Endothelial cell of umbilical vein (primary cell): ENCODE measurements at regions not wholly inside any gene's neighbourhood (a gene's known extent, or its start where the extent isn't known, plus 50 kb on each side); places are given as distances from the start of the nearest gene placed in this dataset.

Experiments
- BruUV-seq: library from RNA; stranded (reverse); fragments of 400-500 nt; replicated peaks from 2 replicates; lab custom pipeline; 2021; lab: Mats Ljungman, UMichigan
- CTCF ChIA-PET: fragments of 300-600, 350-600 bp; sonication (Branson Sonifier 250); formaldehyde crosslinking; loops from one replicate; lab custom pipeline; 2021; ENCODE audit warnings: antibody characterized with exemption, inconsistent platforms; lab: Charles Lee
- POLR2A ChIA-PET: fragments of 300-600, 350-600 bp; sonication (Branson Sonifier 250); formaldehyde crosslinking; loops from one replicate; lab custom pipeline; 2021; ENCODE audit warnings: antibody characterized with exemption, inconsistent platforms; lab: Charles Lee
- DNase-seq: peaks from one replicate; pipeline ENCODE4 v3.0.0-alpha.2; 2011; ENCODE audit warnings: low read depth, low spot score
- FAIRE-seq: peaks from 2 replicates; lab custom pipeline; 2011; peaks lifted over from hg19 to GRCh38; lab: Jason Lieb, UNC
- H2AFZ ChIP-seq: 2 replicates; pipeline ENCODE4 v1.6.0; 2012; ENCODE audit warnings: low read depth, low read length, control low read depth, inconsistent platforms
- H3K27ac ChIP-seq: 2 replicates; pipeline ENCODE4 v1.5.1; 2011; ENCODE audit warnings: low read depth, mild to moderate bottlenecking, control low read depth, low read length, moderate library complexity; ENCODE audit not compliant: insufficient read depth
- H3K27me3 ChIP-seq, 2 experiments: 2 replicates each; pipeline versions ENCODE4 v1.6.0 to v1.6.1; 2011; ENCODE audit warnings: low read length in 2 of 2, mixed read lengths in 1 of 2; ENCODE audit not compliant: control insufficient read depth in 2 of 2, insufficient read depth in 2 of 2
- H3K36me3 ChIP-seq, 2 experiments: 2 replicates in 1 of 2; 3 replicates in 1 of 2; pipeline ENCODE4 v1.5.1; 2011; ENCODE audit warnings: low read length in 2 of 2, mild to moderate bottlenecking in 1 of 2, moderate library complexity in 1 of 2; ENCODE audit not compliant: control insufficient read depth in 2 of 2, insufficient read depth in 2 of 2; ENCODE audit errors: extremely low read depth in 1 of 2
- H3K4me1 ChIP-seq: 3 replicates; pipeline ENCODE4 v1.5.1; 2011; ENCODE audit warnings: mild to moderate bottlenecking, low read length; ENCODE audit not compliant: control insufficient read depth, insufficient read depth; ENCODE audit errors: extremely low read depth
- H3K4me2 ChIP-seq: 2 replicates; pipeline ENCODE4 v1.6.1; 2011; ENCODE audit warnings: low read length, control low read depth, mixed read lengths; ENCODE audit not compliant: insufficient read depth
- H3K4me3 ChIP-seq, 3 experiments: fragments of 200-600 bp in 1 of 3; sonication (generic), shearing (Covaris generic) in 1 of 3; replicated peaks in 1 of 3; 2 replicates each; pipeline ENCODE4 v1.5.1; 2011 to 2016; ENCODE audit warnings: control low read depth in 3 of 3, low read length in 3 of 3, mild to moderate bottlenecking in 2 of 3, inconsistent platforms in 1 of 3, low read depth in 1 of 3, moderate library complexity in 1 of 3; ENCODE audit not compliant: insufficient read depth in 1 of 3
- H3K79me2 ChIP-seq: 2 replicates; pipeline ENCODE4 v1.6.0; 2012; ENCODE audit warnings: low read length, inconsistent platforms; ENCODE audit not compliant: control insufficient read depth, insufficient read depth
- H3K9ac ChIP-seq: replicated peaks from 2 replicates; pipeline ENCODE3; 2011; ENCODE audit warnings: low read length, control low read depth; ENCODE audit not compliant: insufficient read depth; ENCODE audit errors: extremely low read depth
- H3K9me1 ChIP-seq: replicated peaks from 3 replicates; pipeline ENCODE4 v1.6.0; 2011; ENCODE audit warnings: mild to moderate bottlenecking, low read length; ENCODE audit not compliant: control insufficient read depth, insufficient read depth; ENCODE audit errors: extremely low read depth
- H3K9me3 ChIP-seq: replicated peaks from 2 replicates; pipeline ENCODE4 v1.5.1; 2012; ENCODE audit warnings: low read length, inconsistent platforms; ENCODE audit not compliant: control insufficient read depth, insufficient read depth
- H4K20me1 ChIP-seq: replicated peaks from 2 replicates; pipeline ENCODE3; 2011; ENCODE audit warnings: mild to moderate bottlenecking, low read length; ENCODE audit not compliant: control insufficient read depth, insufficient read depth; ENCODE audit errors: extremely low read depth
- EZH2 ChIP-seq: IDR thresholded peaks from 2 replicates; pipeline ENCODE4 v1.6.1; 2012; ENCODE audit warnings: borderline replicate concordance, low read depth, mild to moderate bottlenecking, moderate library complexity, low read length, inconsistent platforms; ENCODE audit not compliant: severe bottlenecking
- FOS ChIP-seq: IDR thresholded peaks from 2 replicates; pipeline ENCODE4 v1.6.1; 2011; ENCODE audit warnings: mild to moderate bottlenecking, low read length, moderate library complexity, borderline replicate concordance; ENCODE audit not compliant: insufficient read depth
- GATA2 ChIP-seq: IDR thresholded peaks from 2 replicates; pipeline ENCODE4 v1.7.0; 2011; ENCODE audit warnings: low read depth, mild to moderate bottlenecking, moderate library complexity, mixed read lengths, low read length; ENCODE audit not compliant: insufficient read length, insufficient read depth
- JUN ChIP-seq: IDR thresholded peaks from 2 replicates; pipeline ENCODE4 v1.6.1; 2011; ENCODE audit warnings: borderline replicate concordance, low read depth; ENCODE audit not compliant: insufficient read length, insufficient read depth
- MYC ChIP-seq: IDR thresholded peaks from one replicate; pipeline ENCODE4 v1.6.1; 2011; ENCODE audit warnings: mild to moderate bottlenecking, low read depth, low read length
- POLR2A ChIP-seq: IDR thresholded peaks from 2 replicates; pipeline ENCODE4 v1.6.1; 2012; ENCODE audit warnings: low read depth, mild to moderate bottlenecking, control low read depth, low read length
- POLR2AphosphoS5 ChIP-seq: IDR thresholded peaks from 2 replicates; pipeline ENCODE4 v1.6.1; 2012; ENCODE audit warnings: low read depth, mild to moderate bottlenecking, control low read depth, low read length, moderate library complexity; ENCODE audit not compliant: insufficient read depth
- dilution Hi-C: fragments of 300-500 bp; cut with MboI; formaldehyde crosslinking; loops from one replicate; pipeline ENCODE4 v1.15.0; 2019; ENCODE audit warnings: low sequenced_read_pairs; ENCODE audit not compliant: extremely low pct_ligation_motif_present
- intact Hi-C: fragments of 100-400 bp; cut with micrococcal nuclease; formaldehyde crosslinking; loops from one replicate; pipeline ENCODE4 v1.10.0; 2022
- TF ChIP-seq, protein P1 (sequence below): IDR thresholded peaks from 2 replicates; pipeline ENCODE4 v1.6.1; 2011; ENCODE audit not compliant: insufficient read depth, insufficient read length
- TF ChIP-seq, protein P2 (sequence below), 2 donors: IDR thresholded peaks; 1 replicate in 1 of 2; 2 replicates in 1 of 2; pipeline ENCODE4 v1.5.1; 2011; ENCODE audit warnings: low read length in 2 of 2, mild to moderate bottlenecking in 2 of 2, moderate library complexity in 2 of 2, control low read depth in 1 of 2, inconsistent platforms in 1 of 2, low read depth in 1 of 2; ENCODE audit not compliant: insufficient read depth in 1 of 2; ENCODE audit errors: extremely low read depth in 1 of 2

DNA sequence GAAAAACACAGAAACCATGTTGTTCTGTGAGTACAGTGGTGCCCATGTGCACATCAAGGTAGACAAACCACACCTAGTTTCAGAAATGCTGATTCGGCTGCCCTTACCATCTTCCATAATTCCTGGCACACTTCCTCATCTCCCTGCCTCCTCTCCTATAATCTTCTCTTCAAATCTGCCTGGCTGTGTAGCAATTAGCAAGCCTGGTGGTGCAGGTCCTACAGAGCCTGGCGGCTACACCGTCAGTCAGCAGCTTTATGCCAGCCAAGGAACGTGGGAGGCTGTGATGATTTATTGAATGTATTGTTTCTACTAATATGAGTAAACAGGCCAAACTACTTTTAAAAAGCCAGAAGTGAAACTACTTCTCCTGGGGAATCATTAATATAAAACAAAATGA is 106.8 kb downstream of the SEMA6D start:
- intact Hi-C loops: no loop called here
- no TSS peak for BruUV-seq
- Histone ChIP-seq H4K20me1 (no peaks in the 10 kb centered on the region), H3K4me2 (no peak overlapping the region), H3K9me1 (no peaks in the 10 kb centered on the region), H3K36me3 (no peaks in the 10 kb centered on the region), H3K9me3 (no peaks in the 10 kb centered on the region), H3K27ac (no peak overlapping the region), H3K4me1 (no peaks in the 10 kb centered on the region), H3K27me3 (peaks cover 2 to 3% of the 10 kb centered on the region in 2 experiments), H2AFZ (no peak overlapping the region), H3K4me3 (no peak overlapping the region), H3K79me2 (no peaks in the 10 kb centered on the region), H3K9ac (no peak overlapping the region)
- DNase-seq: no peak
- CTCF ChIA-PET: interaction anchor here (1.1 kb wide), 1 partner anchor 353 kb away, joined by 3 read pairs; no protein-coding TSS in a partner anchor
- TF ChIP-seq GATA2: no peak
- TF ChIP-seq POLR2A: no peak
- TF ChIP-seq MYC: no peak
- dilution Hi-C loops: no loop called here
- no peak for FAIRE-seq
- POLR2A ChIA-PET: no interaction called here

- no TSS peak for BruUV-seq
- no peaks in the 10 kb centered on the region for H3K36me3 ChIP-seq
- intact Hi-C loops: no loop called here
- dilution Hi-C loops: no loop called here
- FAIRE-seq (no peak), DNase-seq (no peak)
- no peak overlapping the region for H2AFZ ChIP-seq
- H3K27ac ChIP-seq: no peak overlapping the region
- CTCF ChIA-PET: interaction anchor here (1.5 kb wide), 1 partner anchor 16 kb away, joined by 3 read pairs; no protein-coding TSS in a partner anchor
- H3K4me2 ChIP-seq: no peak overlapping the region
- TF ChIP-seq GATA2 (no peak), POLR2A (no peak), FOS (no peak), POLR2AphosphoS5 (no peak), JUN (no peak), MYC (no peak), EZH2 (no peak)
- TF ChIP-seq, protein P1, sequence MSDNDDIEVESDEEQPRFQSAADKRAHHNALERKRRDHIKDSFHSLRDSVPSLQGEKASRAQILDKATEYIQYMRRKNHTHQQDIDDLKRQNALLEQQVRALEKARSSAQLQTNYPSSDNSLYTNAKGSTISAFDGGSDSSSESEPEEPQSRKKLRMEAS: no peak
- TF ChIP-seq, protein P2, sequence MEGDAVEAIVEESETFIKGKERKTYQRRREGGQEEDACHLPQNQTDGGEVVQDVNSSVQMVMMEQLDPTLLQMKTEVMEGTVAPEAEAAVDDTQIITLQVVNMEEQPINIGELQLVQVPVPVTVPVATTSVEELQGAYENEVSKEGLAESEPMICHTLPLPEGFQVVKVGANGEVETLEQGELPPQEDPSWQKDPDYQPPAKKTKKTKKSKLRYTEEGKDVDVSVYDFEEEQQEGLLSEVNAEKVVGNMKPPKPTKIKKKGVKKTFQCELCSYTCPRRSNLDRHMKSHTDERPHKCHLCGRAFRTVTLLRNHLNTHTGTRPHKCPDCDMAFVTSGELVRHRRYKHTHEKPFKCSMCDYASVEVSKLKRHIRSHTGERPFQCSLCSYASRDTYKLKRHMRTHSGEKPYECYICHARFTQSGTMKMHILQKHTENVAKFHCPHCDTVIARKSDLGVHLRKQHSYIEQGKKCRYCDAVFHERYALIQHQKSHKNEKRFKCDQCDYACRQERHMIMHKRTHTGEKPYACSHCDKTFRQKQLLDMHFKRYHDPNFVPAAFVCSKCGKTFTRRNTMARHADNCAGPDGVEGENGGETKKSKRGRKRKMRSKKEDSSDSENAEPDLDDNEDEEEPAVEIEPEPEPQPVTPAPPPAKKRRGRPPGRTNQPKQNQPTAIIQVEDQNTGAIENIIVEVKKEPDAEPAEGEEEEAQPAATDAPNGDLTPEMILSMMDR (IDR thresholded peaks at IDR 0.05; ENCODE audit: extremely low read depth in 1 of 2, insufficient read depth in 1 of 2, low read depth in 1 of 2, low read length in 2 of 2): no peak
- no peaks in the 10 kb centered on the region for H3K9me1 ChIP-seq
- no peaks in the 10 kb centered on the region for H4K20me1 ChIP-seq
- H3K79me2 ChIP-seq: no peaks in the 10 kb centered on the region
- H3K9ac ChIP-seq: no peak overlapping the region
- no peak overlapping the region for H3K4me3 ChIP-seq
- H3K9me3 ChIP-seq: no peaks in the 10 kb centered on the region
- H3K27me3 ChIP-seq: peaks cover 0 to 2% of the 10 kb centered on the region in 2 experiments
- H3K4me1 ChIP-seq: no peaks in the 10 kb centered on the region
- POLR2A ChIA-PET: no interaction called here
Measured at GRCh38 chr15:47829667-47830066, 112.4 kb downstream of the SEMA6D start.
